ENCODE measurements at regions not wholly inside any gene's neighbourhood (a gene's known extent, or its start where the extent isn't known, plus 50 kb on each side); places are given as distances from the start of the nearest gene placed in this dataset.

GRCh38 chr21:39073063-39073462 is 110.2 kb downstream of the PSMG1 start:
- ChIA-PET CTCF (no interaction called here), RAD21 (ENCODE audit: unreplicated experiment) (no interaction called here), POLR2A (no interaction called here), SMC1A (ENCODE audit: uncharacterized antibody, unreplicated experiment) (no interaction called here)
- ATAC-seq (no peak), FAIRE-seq (no peak), DNase-seq (ENCODE audit: low read depth, low spot score) (no peak)
- H3K27me3 ChIP-seq (replicated peaks in 1 of 2; ENCODE audit: control insufficient read depth in 2 of 2, insufficient read depth in 2 of 2, low read length in 1 of 2), result no peaks in the 10 kb centered on the region
- no peaks in the 10 kb centered on the region for H3K36me3 ChIP-seq (ENCODE audit: control insufficient read depth in 2 of 2, insufficient read depth in 2 of 2, low read length in 1 of 2)
- H4K20me1 ChIP-seq (ENCODE audit: control insufficient read depth, insufficient read depth), result no peaks in the 10 kb centered on the region
- no peak overlapping the region for H3K9ac ChIP-seq (ENCODE audit: control insufficient read depth, insufficient read depth, low read length)
- H3K9me3 ChIP-seq (replicated peaks; ENCODE audit: control insufficient read depth, insufficient read depth, low read length), result no peaks in the 10 kb centered on the region; the same call in 2 of the 3 replicates
- H3K4me3 ChIP-seq, result no peak overlapping the region
- no TSS peak for BruUV-seq (replicated peaks)
- intact Hi-C loops (cut with micrococcal nuclease; ENCODE audit: unreplicated experiment) (no loop called here), in situ Hi-C loops (cut with MboI) (no loop called here)
- no peak overlapping the region for H3K4me2 ChIP-seq (ENCODE audit: control insufficient read depth, insufficient read depth)
- TF ChIP-seq FOXM1 (IDR thresholded peaks at IDR 0.05; ENCODE audit: low read depth, low read length), result no peak
- no peak for TF ChIP-seq CBFB (IDR thresholded peaks at IDR 0.05; ENCODE audit: low read depth)
- TF ChIP-seq RFX5 (IDR thresholded peaks at IDR 0.05; ENCODE audit: low read depth, low read length), result no peak
- TF ChIP-seq HDAC6 (IDR thresholded peaks at IDR 0.05; ENCODE audit: unreplicated experiment), result no peak
- TF ChIP-seq SKIL (IDR thresholded peaks at IDR 0.05; ENCODE audit: low read depth, poor library complexity, severe bottlenecking), result no peak
- no peak for TF ChIP-seq KAT2A (conservative IDR thresholded peaks at IDR 0.05; ENCODE audit: control insufficient read depth, low read depth, low read length)
- TF ChIP-seq PAX5 (IDR thresholded peaks at IDR 0.05; ENCODE audit: borderline replicate concordance, low read depth, low read length), result no peak
- TF ChIP-seq ZNF687 (IDR thresholded peaks at IDR 0.05), result no peak
- no peak for TF ChIP-seq NR2C2 (IDR thresholded peaks at IDR 0.05; ENCODE audit: borderline replicate concordance, control insufficient read depth, insufficient read length, low read depth)
- 24% methylated on average over 3 of the region's 3 CpGs for WGBS (ENCODE audit: insufficient coverage, insufficient replicate concordance, low lambda C conversion rate, missing lambda C conversion rate)
- no peak overlapping the region for H3K27ac ChIP-seq (ENCODE audit: control insufficient read depth, insufficient read depth)
- no peaks in the 10 kb centered on the region for H3K4me1 ChIP-seq (ENCODE audit: control insufficient read depth, insufficient read depth, low read length)
- H3K79me2 ChIP-seq (ENCODE audit: control insufficient read depth, insufficient read depth, low read length), result no peaks in the 10 kb centered on the region
- H2AFZ ChIP-seq (ENCODE audit: control insufficient read depth, low read depth, low read length), result no peak overlapping the region

All from GM12878 (cell line).